HepG2 (cell line): ENCODE measurements at regions not wholly inside any gene's neighbourhood (a gene's known extent, or its start where the extent isn't known, plus 50 kb on each side); places are given as distances from the start of the nearest gene placed in this dataset.

ENCODE experiments used
- EED ChIP-seq: sonication (generic); formaldehyde crosslinking; IDR thresholded peaks from 2 replicates; pipeline ENCODE4 v1.5.0; 2020; ENCODE audit warnings: mild to moderate bottlenecking, missing genetic modification reagents
- HMG20A ChIP-seq: IDR thresholded peaks from 2 replicates; pipeline ENCODE4 v1.6.1; 2016; ENCODE audit warnings: borderline replicate concordance
- IKZF4 ChIP-seq: sonication (generic); formaldehyde crosslinking; IDR thresholded peaks from 2 replicates; pipeline ENCODE4 v1.5.1; 2020; ENCODE audit warnings: borderline replicate concordance, mild to moderate bottlenecking, low read depth, missing genetic modification reagents; ENCODE audit errors: not compliant biosample characterization
- KDM4B ChIP-seq: sonication (generic); formaldehyde crosslinking; IDR thresholded peaks from 2 replicates; pipeline ENCODE4 v1.4.0; 2020; ENCODE audit warnings: missing genetic modification reagents
- KLF13 ChIP-seq: sonication (generic); formaldehyde crosslinking; IDR thresholded peaks from 2 replicates; pipeline ENCODE4 v1.4.0; 2020; ENCODE audit warnings: mild to moderate bottlenecking, missing genetic modification reagents
- MED8 ChIP-seq: sonication (generic); formaldehyde crosslinking; IDR thresholded peaks from 2 replicates; pipeline ENCODE4 v1.8.1; 2023; ENCODE audit warnings: mild to moderate bottlenecking, missing genetic modification reagents; ENCODE audit not compliant: insufficient replicate concordance
- POLR2A ChIP-seq, 2 experiments: IDR thresholded peaks; 2 replicates each; pipeline ENCODE4 v1.6.1; 2011; ENCODE audit warnings: low read depth in 2 of 2, low read length in 2 of 2, mild to moderate bottlenecking in 1 of 2, moderate library complexity in 1 of 2; ENCODE audit not compliant: insufficient read depth in 1 of 2
- POLR2AphosphoS2 ChIP-seq: IDR thresholded peaks from 2 replicates; pipeline ENCODE4 v1.6.1; 2011; ENCODE audit warnings: low read depth, low read length, improper control_type of control experiment
- RXRA ChIP-seq: sonication (generic); formaldehyde crosslinking; IDR thresholded peaks from 2 replicates; pipeline ENCODE4 v1.5.1; 2020; ENCODE audit warnings: missing genetic modification reagents
- SAFB2 ChIP-seq: sonication (generic); formaldehyde crosslinking; IDR thresholded peaks from 2 replicates; pipeline ENCODE4 v1.5.1; 2020; ENCODE audit warnings: missing genetic modification reagents, low read depth, mild to moderate bottlenecking, borderline replicate concordance
- THYN1 ChIP-seq: sonication (generic); formaldehyde crosslinking; IDR thresholded peaks from 2 replicates; pipeline ENCODE4 v1.8.1; 2023; ENCODE audit warnings: low read depth, mild to moderate bottlenecking, moderate library complexity, missing genetic modification reagents, borderline replicate concordance
- ZBTB3 ChIP-seq: sonication (generic); formaldehyde crosslinking; IDR thresholded peaks from 2 replicates; pipeline ENCODE4 v1.4.0; 2020; ENCODE audit warnings: low read depth, mild to moderate bottlenecking, moderate library complexity, missing genetic modification reagents, borderline replicate concordance
- ZBTB42 ChIP-seq: sonication (generic); formaldehyde crosslinking; IDR thresholded peaks from 2 replicates; pipeline ENCODE4 v1.5.0; 2020; ENCODE audit warnings: mild to moderate bottlenecking, missing genetic modification reagents
- ZMYM2 ChIP-seq: sonication (generic); formaldehyde crosslinking; IDR thresholded peaks from 2 replicates; pipeline ENCODE4 v1.8.0; 2022; ENCODE audit warnings: mild to moderate bottlenecking, missing genetic modification reagents
- ZNF331 ChIP-seq: sonication (generic); formaldehyde crosslinking; IDR thresholded peaks from 2 replicates; pipeline ENCODE4 v1.4.0; 2020; ENCODE audit warnings: missing genetic modification reagents
- ZNF564 ChIP-seq: sonication (generic); formaldehyde crosslinking; IDR thresholded peaks from 2 replicates; pipeline ENCODE4 v1.8.1; 2023; ENCODE audit warnings: mild to moderate bottlenecking, missing genetic modification reagents
- ZNF605 ChIP-seq: sonication (generic); formaldehyde crosslinking; IDR thresholded peaks from 2 replicates; pipeline ENCODE4 v1.8.0; 2022; ENCODE audit warnings: mild to moderate bottlenecking, missing genetic modification reagents
- ZNF660 ChIP-seq: sonication (generic); formaldehyde crosslinking; IDR thresholded peaks from 2 replicates; pipeline ENCODE4 v1.5.1; 2020; ENCODE audit warnings: mild to moderate bottlenecking, low read depth, missing genetic modification reagents, borderline replicate concordance
- ZNF724P ChIP-seq: sonication (generic); formaldehyde crosslinking; IDR thresholded peaks from 2 replicates; pipeline ENCODE4 v1.8.0; 2022; ENCODE audit warnings: missing genetic modification reagents, borderline replicate concordance
- ZSCAN31 ChIP-seq: sonication (generic); formaldehyde crosslinking; IDR thresholded peaks from 2 replicates; pipeline ENCODE4 v1.5.0; 2020; ENCODE audit warnings: low read depth, mild to moderate bottlenecking, missing genetic modification reagents
- TF ChIP-seq, protein P1 (sequence below): sonication (generic); formaldehyde crosslinking; IDR thresholded peaks from 2 replicates; pipeline ENCODE4 v1.5.0; 2020; ENCODE audit warnings: mild to moderate bottlenecking, missing genetic modification reagents, borderline replicate concordance
- TF ChIP-seq, protein P2 (sequence below): sonication (generic); formaldehyde crosslinking; IDR thresholded peaks from 2 replicates; pipeline ENCODE4 v1.8.0; 2022; ENCODE audit warnings: mild to moderate bottlenecking, missing genetic modification reagents, moderate library complexity
- TF ChIP-seq, protein P3 (sequence below): sonication (generic); formaldehyde crosslinking; IDR thresholded peaks from 2 replicates; pipeline ENCODE4 v1.8.0; 2022; ENCODE audit warnings: mild to moderate bottlenecking, missing genetic modification reagents
- TF ChIP-seq, protein P4 (sequence below): sonication (generic); formaldehyde crosslinking; IDR thresholded peaks from 2 replicates; pipeline ENCODE4 v1.5.0; 2020; ENCODE audit warnings: missing genetic modification reagents
- TF ChIP-seq, protein P5 (sequence below): sonication (generic); formaldehyde crosslinking; conservative IDR thresholded peaks from 2 replicates; pipeline ENCODE4 v1.4.0; 2020; ENCODE audit warnings: missing genetic modification reagents

DNA sequence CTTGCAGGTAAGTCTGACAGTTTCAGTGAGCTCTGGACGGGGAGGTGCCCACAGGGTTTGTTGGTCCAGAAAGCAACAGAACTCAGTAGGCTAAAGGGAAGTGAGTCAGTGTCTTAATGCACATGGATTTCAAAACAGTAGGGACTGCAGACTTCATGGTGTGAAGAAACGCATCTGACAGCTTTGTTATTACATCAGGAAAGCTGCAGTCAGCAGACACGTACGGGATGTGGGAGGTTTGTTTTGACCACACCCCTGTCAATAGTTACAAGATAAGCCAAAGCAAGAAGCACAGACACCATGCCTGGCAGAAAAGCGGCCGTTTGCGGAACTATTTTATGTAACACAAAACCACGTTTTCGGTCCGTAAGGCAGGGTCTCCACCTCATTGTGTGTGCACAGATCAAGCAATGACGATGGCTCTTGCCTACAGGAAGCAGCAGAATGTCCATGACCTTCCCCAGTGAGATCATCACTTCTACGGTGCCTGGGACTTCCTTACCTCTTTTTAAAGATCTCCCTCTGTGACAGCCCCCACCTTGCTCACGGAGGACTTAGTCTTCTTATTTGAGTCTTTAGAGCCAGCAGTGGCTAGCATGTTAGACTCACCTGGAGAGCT is 58.2 kb upstream of the FTH1 start (continued):
- TF ChIP-seq, protein P1, sequence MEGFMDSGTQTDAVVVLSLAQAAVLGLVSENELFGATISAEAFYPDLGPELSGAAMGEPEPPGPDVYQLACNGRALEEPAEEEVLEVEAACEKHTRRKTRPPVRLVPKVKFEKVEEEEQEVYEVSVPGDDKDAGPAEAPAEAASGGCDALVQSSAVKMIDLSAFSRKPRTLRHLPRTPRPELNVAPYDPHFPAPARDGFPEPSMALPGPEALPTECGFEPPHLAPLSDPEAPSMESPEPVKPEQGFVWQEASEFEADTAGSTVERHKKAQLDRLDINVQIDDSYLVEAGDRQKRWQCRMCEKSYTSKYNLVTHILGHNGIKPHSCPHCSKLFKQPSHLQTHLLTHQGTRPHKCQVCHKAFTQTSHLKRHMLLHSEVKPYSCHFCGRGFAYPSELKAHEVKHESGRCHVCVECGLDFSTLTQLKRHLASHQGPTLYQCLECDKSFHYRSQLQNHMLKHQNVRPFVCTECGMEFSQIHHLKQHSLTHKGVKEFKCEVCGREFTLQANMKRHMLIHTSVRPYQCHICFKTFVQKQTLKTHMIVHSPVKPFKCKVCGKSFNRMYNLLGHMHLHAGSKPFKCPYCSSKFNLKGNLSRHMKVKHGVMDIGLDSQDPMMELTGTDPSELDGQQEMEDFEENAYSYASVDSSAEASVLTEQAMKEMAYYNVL (CRISPR knock-in tag) = peak; percentile 43; the same call in 1 of the 2 replicates
- TF ChIP-seq, protein P2, sequence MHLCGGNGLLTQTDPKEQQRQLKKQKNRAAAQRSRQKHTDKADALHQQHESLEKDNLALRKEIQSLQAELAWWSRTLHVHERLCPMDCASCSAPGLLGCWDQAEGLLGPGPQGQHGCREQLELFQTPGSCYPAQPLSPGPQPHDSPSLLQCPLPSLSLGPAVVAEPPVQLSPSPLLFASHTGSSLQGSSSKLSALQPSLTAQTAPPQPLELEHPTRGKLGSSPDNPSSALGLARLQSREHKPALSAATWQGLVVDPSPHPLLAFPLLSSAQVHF (CRISPR knock-in tag) = no peak
- TF ChIP-seq KDM4B (CRISPR knock-in tag) (peak; percentile 36), SAFB2 (CRISPR knock-in tag) (no peak; the same call in 1 of the 2 replicates), POLR2A (IDR thresholded peaks at IDR 0.05; ENCODE audit: insufficient read depth in 1 of 2, low read depth in 2 of 2, low read length in 2 of 2) (no peak), IKZF4 (CRISPR knock-in tag) (no peak), ZBTB42 (no peak), ZNF724P (CRISPR knock-in tag) (no peak), POLR2AphosphoS2 (no peak), ZNF605 (CRISPR knock-in tag) (peak; percentile 58; the same call in 1 of the 2 replicates), THYN1 (CRISPR knock-in tag) (no peak), ZSCAN31 (CRISPR knock-in tag) (no peak), KLF13 (CRISPR knock-in tag) (no peak), ZNF331 (CRISPR knock-in tag) (peak; percentile 22; the same call in 1 of the 2 replicates), EED (CRISPR knock-in tag) (no peak), ZMYM2 (CRISPR knock-in tag) (no peak), HMG20A (CRISPR knock-in tag) (peak; percentile 74; the same call in 1 of the 2 replicates), RXRA (CRISPR knock-in tag) (peak; percentile 74; the same call in 1 of the 2 replicates), ZNF660 (CRISPR knock-in tag) (no peak), MED8 (CRISPR knock-in tag) (no peak), ZBTB3 (CRISPR knock-in tag) (no peak), ZNF564 (CRISPR knock-in tag) (no peak)
- TF ChIP-seq, protein P3, sequence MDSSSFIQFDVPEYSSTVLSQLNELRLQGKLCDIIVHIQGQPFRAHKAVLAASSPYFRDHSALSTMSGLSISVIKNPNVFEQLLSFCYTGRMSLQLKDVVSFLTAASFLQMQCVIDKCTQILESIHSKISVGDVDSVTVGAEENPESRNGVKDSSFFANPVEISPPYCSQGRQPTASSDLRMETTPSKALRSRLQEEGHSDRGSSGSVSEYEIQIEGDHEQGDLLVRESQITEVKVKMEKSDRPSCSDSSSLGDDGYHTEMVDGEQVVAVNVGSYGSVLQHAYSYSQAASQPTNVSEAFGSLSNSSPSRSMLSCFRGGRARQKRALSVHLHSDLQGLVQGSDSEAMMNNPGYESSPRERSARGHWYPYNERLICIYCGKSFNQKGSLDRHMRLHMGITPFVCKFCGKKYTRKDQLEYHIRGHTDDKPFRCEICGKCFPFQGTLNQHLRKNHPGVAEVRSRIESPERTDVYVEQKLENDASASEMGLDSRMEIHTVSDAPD (CRISPR knock-in tag) = peak; percentile 63; the same call in 1 of the 2 replicates
- TF ChIP-seq, protein P4, sequence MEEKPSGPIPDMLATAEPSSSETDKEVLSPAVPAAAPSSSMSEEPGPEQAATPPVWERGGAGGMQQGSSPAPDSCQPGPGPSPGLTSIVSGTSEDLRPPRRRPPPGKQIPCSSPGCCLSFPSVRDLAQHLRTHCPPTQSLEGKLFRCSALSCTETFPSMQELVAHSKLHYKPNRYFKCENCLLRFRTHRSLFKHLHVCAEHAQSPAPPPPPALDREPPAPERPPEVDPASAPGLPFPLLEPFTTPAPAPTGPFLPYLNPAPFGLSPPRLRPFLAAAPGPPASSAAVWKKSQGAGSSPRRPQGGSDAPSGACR = peak; percentile 48
- TF ChIP-seq, protein P5, sequence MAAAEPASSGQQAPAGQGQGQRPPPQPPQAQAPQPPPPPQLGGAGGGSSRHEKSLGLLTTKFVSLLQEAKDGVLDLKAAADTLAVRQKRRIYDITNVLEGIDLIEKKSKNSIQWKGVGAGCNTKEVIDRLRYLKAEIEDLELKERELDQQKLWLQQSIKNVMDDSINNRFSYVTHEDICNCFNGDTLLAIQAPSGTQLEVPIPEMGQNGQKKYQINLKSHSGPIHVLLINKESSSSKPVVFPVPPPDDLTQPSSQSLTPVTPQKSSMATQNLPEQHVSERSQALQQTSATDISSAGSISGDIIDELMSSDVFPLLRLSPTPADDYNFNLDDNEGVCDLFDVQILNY (CRISPR knock-in tag) = no peak
